NT2/D1 (cell line): ENCODE measurements at regions not wholly inside any gene's neighbourhood (a gene's known extent, or its start where the extent isn't known, plus 50 kb on each side); places are given as distances from the start of the nearest gene placed in this dataset.

ENCODE experiments used
- YY1 ChIP-seq: IDR thresholded peaks from 2 replicates; pipeline ENCODE4 v1.6.1; 2011; ENCODE audit not compliant: insufficient read length, insufficient read depth
- ZNF274 ChIP-seq: IDR thresholded peaks from 2 replicates; pipeline ENCODE4 v1.6.1; 2011; ENCODE audit warnings: mild to moderate bottlenecking, low read depth, low read length

DNA sequence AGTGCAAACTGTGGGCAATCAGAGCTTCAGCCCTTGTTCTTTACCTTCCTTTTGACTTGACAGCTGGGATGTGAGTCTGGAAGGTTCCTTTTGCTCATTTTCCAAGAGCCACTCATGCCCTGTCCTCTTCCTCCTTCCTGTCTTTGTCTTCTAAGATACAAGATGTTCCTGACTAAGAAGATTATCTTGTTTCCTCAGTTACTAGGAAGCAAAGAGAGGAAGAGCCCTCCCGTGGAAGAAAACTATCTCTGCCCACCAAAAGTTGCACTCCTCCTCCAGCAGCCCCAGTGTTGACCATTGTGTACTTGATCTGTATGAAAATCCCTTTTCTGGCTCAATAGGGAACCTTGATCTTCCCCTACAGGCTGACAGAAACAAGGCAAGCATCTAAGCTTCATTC lies 138.0 kb downstream of the C12orf75 start:
- TF ChIP-seq YY1, result no peak
- no peak for TF ChIP-seq ZNF274
